Activated T-cell treated with anti-CD3 and anti-CD28 coated beads, Interleukin-2, amount 50 U/mL, for 24 hours (primary cell): ENCODE measurements at regions not wholly inside any gene's neighbourhood (a gene's known extent, or its start where the extent isn't known, plus 50 kb on each side); places are given as distances from the start of the nearest gene placed in this dataset.
"Not testable (repeated sequence)": the region's sequence is repeated elsewhere in the genome, so short reads cannot be mapped to it uniquely, and the experiment has no call there.

Source experiments
- DNase-seq: peaks from one replicate; pipeline ENCODE4 v3.0.0-alpha.2; 2020
- H3K27ac Mint-ChIP-seq: 2 replicates; pipeline ENCODE4 v1.8.0; 2020; ENCODE audit warnings: mild to moderate bottlenecking, mixed read lengths
- H3K27me3 Mint-ChIP-seq: 2 replicates; pipeline ENCODE4 v1.8.0; 2020; ENCODE audit warnings: mixed read lengths
- H3K36me3 Mint-ChIP-seq: 2 replicates; pipeline ENCODE4 v1.8.0; 2020; ENCODE audit warnings: low read depth, mixed read lengths
- H3K4me1 Mint-ChIP-seq: 2 replicates; pipeline ENCODE4 v1.8.0; 2020; ENCODE audit warnings: low read depth, mixed read lengths
- H3K4me3 Mint-ChIP-seq: 2 replicates; pipeline ENCODE4 v1.8.0; 2020; ENCODE audit warnings: mild to moderate bottlenecking, moderate library complexity, mixed read lengths
- H3K9me3 Mint-ChIP-seq: 2 replicates; pipeline ENCODE4 v1.8.0; 2020; ENCODE audit warnings: mixed read lengths

DNA sequence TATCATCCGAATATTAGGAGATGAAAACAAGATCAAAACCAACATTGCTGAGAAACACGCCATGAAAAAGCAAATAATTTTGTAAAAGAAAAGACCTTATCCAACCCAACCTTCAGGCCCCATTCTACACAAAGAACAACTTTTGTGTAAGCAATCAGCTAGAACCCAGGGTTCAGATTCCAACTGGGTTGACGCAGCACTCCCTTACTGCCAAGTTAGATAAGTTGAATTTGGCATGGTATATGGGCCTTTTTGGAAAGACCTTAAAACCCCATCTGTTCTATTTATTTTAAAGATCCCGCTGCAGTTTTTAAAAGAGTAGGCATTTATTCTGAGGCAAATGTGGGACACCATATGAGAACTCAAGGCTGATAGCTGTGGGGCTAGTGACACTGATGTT lies 2033.8 kb upstream of the WWC1 start:
- Mint-ChIP-seq H3K4me3 (no peak overlapping the region), H3K4me1 (no peaks in the 10 kb centered on the region), H3K36me3 (no peaks in the 10 kb centered on the region), H3K27me3 (no peaks in the 10 kb centered on the region), H3K9me3 (peaks cover 10% of the 10 kb centered on the region), H3K27ac (no peak overlapping the region)
- no peak for DNase-seq

DNA sequence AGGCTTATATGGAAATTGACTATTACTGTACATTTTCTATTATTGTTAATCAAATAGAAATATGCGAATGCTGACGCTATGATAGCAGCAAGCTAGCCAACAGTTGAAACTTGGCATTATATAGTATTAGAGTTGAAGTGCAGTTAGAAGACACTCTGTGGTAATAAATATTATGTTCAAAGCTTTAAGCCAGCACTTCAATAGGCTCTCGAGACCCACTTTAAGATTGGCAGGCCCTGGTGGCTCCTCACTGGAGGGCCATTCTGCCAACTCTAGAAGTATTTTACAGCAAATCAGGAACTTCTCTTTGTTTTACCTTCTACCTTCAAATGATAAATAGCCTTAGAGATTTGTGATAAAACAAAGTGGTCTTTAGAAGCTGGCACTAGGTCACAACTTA lies 2029.0 kb upstream of the WWC1 start:
- Mint-ChIP-seq H3K9me3 (peaks cover 7% of the 10 kb centered on the region), H3K4me1 (no peaks in the 10 kb centered on the region), H3K27ac (no peak overlapping the region), H3K27me3 (no peaks in the 10 kb centered on the region), H3K4me3 (no peak overlapping the region), H3K36me3 (no peaks in the 10 kb centered on the region)
- DNase-seq, result no peak

DNA sequence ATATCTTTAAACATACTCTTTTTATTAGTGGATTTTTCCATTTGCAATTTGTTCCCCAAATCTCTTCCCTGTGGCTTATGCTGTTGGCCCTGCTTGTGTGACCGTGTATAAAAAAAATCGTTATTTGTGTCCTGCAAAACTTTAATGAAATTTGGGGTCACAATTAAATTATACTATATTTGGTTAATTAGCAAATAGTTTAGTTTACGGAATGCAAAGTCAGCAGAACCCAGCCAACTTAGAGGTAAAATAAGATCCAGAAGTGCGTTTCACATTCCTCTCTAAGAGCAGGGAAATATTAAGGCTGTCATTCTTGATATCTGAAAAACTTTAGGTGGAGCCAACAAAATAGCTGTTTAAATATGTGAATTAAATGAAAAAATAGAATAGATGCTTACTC lies 2023.5 kb upstream of the WWC1 start:
- Mint-ChIP-seq H3K4me3 (no peak overlapping the region), H3K27me3 (no peaks in the 10 kb centered on the region), H3K4me1 (no peaks in the 10 kb centered on the region), H3K9me3 (peaks cover 9% of the 10 kb centered on the region), H3K36me3 (no peaks in the 10 kb centered on the region), H3K27ac (no peak overlapping the region)
- no peak for DNase-seq

DNA sequence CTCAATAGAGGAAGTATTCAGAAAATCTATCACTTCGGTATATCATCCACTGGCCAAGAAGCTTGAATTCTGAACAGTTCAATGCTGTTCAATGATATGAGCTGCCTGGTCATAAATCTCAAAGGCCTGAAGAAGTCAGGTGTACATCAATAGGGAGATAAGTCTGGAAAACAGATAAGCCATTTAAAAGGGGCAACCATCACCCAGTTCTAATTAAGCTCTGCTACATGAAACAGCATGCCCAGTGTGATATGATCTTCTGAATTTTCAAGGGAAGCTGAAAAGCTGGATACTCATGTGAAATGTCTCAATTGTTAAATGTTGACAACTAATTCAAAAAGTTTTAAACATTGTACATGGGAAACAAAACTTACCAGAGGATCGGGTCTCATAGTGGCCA lies 2020.7 kb upstream of the WWC1 start:
- H3K9me3 Mint-ChIP-seq, result peaks cover 6% of the 10 kb centered on the region

DNA sequence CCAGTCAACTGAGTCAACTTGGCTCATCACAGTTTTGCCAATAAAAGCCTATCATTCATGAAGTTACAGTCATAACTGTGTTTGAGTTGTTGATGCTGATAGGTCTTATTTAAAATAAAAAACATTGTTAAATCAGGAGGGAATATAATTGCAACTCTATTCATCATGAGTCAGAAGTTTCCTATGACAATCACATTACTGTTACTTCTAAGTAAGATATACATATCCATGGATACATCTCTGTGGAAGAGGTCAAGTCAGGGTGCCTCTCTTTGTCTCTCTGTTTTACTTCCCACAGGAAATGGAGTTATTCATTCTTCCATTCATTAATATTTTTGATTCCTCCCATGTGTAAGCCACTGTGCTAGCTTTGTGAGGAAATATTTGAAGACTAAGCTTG lies 2015.4 kb upstream of the WWC1 start:
- no peak for DNase-seq
- Mint-ChIP-seq H3K36me3 (no peaks in the 10 kb centered on the region), H3K4me1 (no peaks in the 10 kb centered on the region), H3K27me3 (no peaks in the 10 kb centered on the region), H3K9me3 (peaks cover 10% of the 10 kb centered on the region), H3K4me3 (no peak overlapping the region), H3K27ac (no peak overlapping the region)

More for the DNA sequence above, 2020.7 kb upstream of the WWC1 start:
- no peak overlapping the region for H3K27ac Mint-ChIP-seq
- H3K4me3 Mint-ChIP-seq, result no peak overlapping the region
- H3K36me3 Mint-ChIP-seq, result no peaks in the 10 kb centered on the region
- H3K27me3 Mint-ChIP-seq, result no peaks in the 10 kb centered on the region
- H3K4me1 Mint-ChIP-seq, result no peaks in the 10 kb centered on the region
- no peak for DNase-seq

DNA sequence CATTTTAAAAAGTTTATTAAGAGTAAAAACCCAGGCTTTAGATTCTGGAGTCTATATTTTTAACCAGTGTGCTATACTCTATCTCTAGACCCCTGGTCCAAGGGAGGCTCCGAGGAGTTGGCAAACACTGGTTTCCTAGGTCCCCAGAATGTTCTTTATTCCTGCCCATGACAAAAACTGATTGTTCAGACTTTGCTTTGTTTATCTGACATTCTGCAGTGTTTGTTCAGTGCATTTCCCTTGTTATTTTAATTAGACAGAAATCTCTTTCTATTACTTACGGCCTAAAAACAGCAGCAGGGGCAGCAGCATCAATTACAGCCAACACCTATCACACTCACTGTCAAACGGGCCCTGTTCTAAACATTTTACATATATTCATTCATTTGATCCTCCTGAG lies 2011.6 kb upstream of the WWC1 start:
- DNase-seq, result no peak
- Mint-ChIP-seq H3K27me3 (no peaks in the 10 kb centered on the region), H3K27ac (no peak overlapping the region), H3K4me1 (no peaks in the 10 kb centered on the region), H3K4me3 (no peak overlapping the region), H3K36me3 (no peaks in the 10 kb centered on the region), H3K9me3 (peaks cover 18% of the 10 kb centered on the region)

DNA sequence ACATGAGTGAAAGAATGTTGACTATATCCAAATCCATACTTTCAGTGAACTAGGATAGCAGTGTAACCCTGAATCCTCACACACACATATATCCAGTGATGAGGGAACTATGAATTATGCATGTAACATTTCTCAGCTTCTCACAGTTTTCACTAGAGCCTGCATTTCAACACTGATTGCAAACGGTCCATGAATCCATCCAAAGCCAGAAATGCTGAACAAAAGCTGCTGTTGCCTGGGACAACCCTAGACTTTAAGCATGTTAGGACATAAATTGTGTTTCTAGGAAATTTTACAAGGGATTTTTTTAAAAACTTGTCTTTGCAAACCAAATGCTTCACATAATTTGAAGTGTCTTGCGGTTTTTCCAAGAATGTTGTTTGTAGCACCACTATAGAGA lies 2010.0 kb upstream of the WWC1 start:
- Mint-ChIP-seq H3K27ac (no peak overlapping the region), H3K4me1 (no peaks in the 10 kb centered on the region), H3K4me3 (no peak overlapping the region), H3K36me3 (no peaks in the 10 kb centered on the region), H3K9me3 (peaks cover 14% of the 10 kb centered on the region), H3K27me3 (no peaks in the 10 kb centered on the region)
- no peak for DNase-seq

DNA sequence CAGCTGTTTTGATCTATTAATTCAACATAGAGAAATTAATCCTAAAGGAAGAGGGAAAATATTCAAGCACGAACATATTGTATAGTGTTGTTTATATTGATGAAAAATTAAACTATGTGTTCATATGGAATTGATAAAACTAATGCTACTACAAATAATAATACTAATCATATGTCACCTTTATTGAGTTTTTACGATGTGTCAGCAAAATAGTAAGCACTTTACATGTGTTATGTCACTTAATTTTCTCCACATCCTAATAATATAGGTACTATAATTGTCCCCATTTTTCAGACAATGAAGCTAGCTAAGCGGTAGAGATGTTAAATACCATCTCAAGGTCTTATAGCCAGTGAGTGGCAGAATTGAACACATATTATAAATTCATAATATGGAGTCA lies 2008.5 kb upstream of the WWC1 start:
- peaks cover 15% of the 10 kb centered on the region for H3K9me3 Mint-ChIP-seq
- no peak overlapping the region for H3K27ac Mint-ChIP-seq
- no peaks in the 10 kb centered on the region for H3K36me3 Mint-ChIP-seq
- H3K4me1 Mint-ChIP-seq, result no peaks in the 10 kb centered on the region
- no peak overlapping the region for H3K4me3 Mint-ChIP-seq
- no peak for DNase-seq
- H3K27me3 Mint-ChIP-seq, result no peaks in the 10 kb centered on the region

DNA sequence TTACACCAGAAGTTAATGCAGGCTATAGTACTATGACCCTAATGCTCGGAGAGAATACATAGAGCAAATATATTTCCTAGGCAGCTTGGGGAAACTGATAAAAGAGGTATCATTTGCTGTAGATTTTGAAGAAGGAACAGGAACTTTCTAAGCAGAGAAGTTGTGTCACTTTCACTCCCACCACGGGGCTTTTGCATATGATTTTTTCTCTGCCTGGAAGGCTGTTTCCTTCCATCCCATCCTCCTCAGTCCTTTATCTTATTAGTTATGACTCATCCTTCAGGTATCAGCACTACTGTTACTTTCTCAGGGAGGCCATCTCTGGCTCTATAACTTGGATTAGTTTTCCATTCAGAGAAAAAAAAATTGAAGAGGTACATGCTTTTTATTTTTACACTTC lies 2006.1 kb upstream of the WWC1 start:
- no peaks in the 10 kb centered on the region for H3K36me3 Mint-ChIP-seq
- no peak overlapping the region for H3K27ac Mint-ChIP-seq
- H3K27me3 Mint-ChIP-seq, result no peaks in the 10 kb centered on the region
- H3K4me3 Mint-ChIP-seq, result no peak overlapping the region
- H3K9me3 Mint-ChIP-seq, result peaks cover 28% of the 10 kb centered on the region
- DNase-seq, result no peak
- H3K4me1 Mint-ChIP-seq, result no peaks in the 10 kb centered on the region

DNA sequence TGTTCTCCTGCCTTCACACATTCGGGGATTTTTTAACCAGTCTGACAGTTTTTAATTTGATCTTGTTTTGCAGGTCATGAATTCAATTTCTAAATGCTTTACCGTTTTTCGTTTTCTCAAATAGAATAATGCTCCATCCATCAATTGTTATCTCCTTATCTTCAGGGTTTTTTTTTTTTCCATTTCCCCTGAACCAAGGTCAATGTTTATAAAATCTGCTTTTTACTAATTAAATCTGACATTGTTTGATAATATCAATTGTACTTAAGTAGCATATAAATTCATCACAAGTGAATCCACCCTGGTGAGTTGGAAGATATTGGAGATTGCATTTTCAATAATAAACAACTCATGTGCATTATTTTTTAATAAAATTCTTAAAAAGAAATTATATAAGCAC lies 2004.6 kb upstream of the WWC1 start:
- Mint-ChIP-seq H3K27ac (no peak overlapping the region), H3K4me3 (no peak overlapping the region), H3K9me3 (peaks cover 26% of the 10 kb centered on the region), H3K36me3 (no peaks in the 10 kb centered on the region), H3K4me1 (no peaks in the 10 kb centered on the region), H3K27me3 (no peaks in the 10 kb centered on the region)
- DNase-seq, result no peak

DNA sequence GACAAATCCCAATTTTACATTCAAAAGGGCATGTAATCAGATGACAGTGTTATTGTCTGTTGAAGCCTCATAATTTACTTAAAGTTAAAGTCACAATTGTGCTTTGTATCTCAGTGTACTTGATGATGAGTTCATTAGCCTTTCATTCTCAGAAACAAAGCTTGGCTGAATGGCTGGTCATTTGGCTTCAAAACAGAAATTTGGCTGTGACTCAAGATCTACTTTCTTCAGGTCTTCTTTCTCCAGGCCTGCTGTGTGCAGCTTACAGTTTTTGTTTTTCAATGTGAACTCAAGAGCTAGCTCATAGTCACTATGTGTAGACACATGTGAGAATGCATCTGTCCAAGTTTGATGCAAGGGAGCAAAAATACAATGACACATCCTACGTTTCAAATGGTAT lies 2003.6 kb upstream of the WWC1 start:
- Mint-ChIP-seq H3K36me3 (no peaks in the 10 kb centered on the region), H3K4me1 (no peaks in the 10 kb centered on the region), H3K9me3 (peaks cover 24% of the 10 kb centered on the region), H3K4me3 (no peak overlapping the region), H3K27me3 (no peaks in the 10 kb centered on the region), H3K27ac (no peak overlapping the region)
- DNase-seq, result no peak

DNA sequence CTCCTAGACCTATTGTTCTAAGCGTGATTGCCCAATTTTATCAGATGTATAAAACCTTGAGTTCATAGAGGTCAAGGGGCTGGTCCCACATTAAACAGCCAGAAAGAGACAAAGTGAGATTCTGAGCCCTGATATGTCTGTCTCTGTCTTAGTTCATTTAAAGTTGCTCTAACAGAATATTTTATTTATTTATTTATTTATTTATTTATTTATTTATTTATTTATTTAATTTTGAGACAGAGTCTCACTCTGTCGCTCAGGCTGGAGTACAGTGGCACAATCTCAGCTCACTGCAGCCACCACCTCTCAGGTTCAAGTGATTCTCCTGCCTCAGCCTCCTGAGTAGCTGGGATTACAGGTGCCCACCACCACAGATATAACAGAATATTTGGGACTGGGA lies 1999.6 kb upstream of the WWC1 start:
- not testable (repeated sequence) for H3K4me3 Mint-ChIP-seq, H3K4me1 Mint-ChIP-seq, H3K36me3 Mint-ChIP-seq, DNase-seq, H3K27me3 Mint-ChIP-seq, H3K27ac Mint-ChIP-seq
- H3K9me3 Mint-ChIP-seq, result peaks cover 22% of the 10 kb centered on the region

DNA sequence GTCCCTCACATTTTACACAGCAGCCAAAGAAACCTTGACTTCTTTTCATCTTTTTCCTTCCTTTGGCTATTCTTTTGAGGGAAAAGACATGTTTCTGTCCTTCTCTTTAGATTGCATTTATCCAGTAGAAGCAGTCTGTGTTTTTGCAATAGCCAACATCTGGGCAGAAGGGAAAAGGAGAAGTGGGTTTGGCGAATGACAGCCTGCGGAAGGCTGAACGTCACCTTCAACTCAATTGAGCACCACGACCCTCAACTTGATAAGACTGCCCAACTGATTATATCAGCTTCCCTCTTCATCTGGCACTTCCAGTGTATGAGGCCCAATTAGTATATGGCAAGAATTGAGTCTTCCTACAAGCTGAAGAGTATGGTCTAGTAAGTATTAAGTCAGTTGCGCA lies 1997.6 kb upstream of the WWC1 start:
- no peaks in the 10 kb centered on the region for H3K4me1 Mint-ChIP-seq
- H3K27ac Mint-ChIP-seq, result no peak overlapping the region
- H3K27me3 Mint-ChIP-seq, result no peaks in the 10 kb centered on the region
- no peak for DNase-seq
- no peak overlapping the region for H3K4me3 Mint-ChIP-seq
- H3K9me3 Mint-ChIP-seq, result peaks cover 23% of the 10 kb centered on the region
- no peaks in the 10 kb centered on the region for H3K36me3 Mint-ChIP-seq

DNA sequence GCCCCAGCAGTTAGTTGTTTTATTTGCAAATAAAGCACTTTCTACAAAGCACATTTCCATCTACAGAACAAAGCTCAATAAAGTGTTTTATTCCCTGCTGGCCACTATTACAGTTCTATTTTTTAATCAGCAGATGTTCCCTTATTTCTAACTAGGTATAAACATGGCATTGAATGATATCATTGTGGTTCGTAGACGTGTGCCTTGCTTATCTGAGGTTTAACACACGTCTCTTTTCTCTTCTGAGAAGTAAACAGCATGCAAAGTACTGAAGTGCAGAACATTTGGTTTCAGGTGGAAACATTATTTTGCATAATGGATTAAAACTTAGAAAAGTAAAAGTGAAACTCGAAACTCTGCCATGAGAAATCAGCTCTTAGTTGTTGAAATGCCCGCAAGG lies 1989.3 kb upstream of the WWC1 start:
- no peak for DNase-seq
- H3K27ac Mint-ChIP-seq, result no peak overlapping the region
- no peak overlapping the region for H3K4me3 Mint-ChIP-seq
- no peaks in the 10 kb centered on the region for H3K4me1 Mint-ChIP-seq
- H3K9me3 Mint-ChIP-seq, result peaks cover 3% of the 10 kb centered on the region
- H3K36me3 Mint-ChIP-seq, result no peaks in the 10 kb centered on the region
- no peaks in the 10 kb centered on the region for H3K27me3 Mint-ChIP-seq

DNA sequence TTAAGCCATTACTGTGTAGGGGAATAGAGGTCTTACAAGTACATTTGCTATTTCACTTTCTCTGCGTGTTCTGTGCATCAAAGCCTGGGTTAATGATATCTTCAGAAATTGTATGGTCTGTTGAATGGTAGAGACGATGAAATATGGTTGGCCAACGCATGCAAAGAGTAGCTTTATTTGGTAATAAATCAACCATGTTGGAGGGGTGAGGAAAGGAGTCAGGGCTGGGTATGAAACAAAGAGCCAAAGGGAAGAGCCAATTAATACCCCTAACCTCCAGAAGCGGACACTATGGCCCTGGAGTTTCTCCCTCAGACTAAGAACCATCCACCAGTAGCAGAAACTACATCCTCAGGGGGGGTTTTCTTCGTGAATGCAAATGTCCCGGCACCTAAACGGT lies 1974.0 kb upstream of the WWC1 start:
- H3K4me3 Mint-ChIP-seq, result no peak overlapping the region
- H3K27ac Mint-ChIP-seq, result no peak overlapping the region
- DNase-seq, result no peak
- no peaks in the 10 kb centered on the region for H3K27me3 Mint-ChIP-seq
- peaks cover 16% of the 10 kb centered on the region for H3K9me3 Mint-ChIP-seq
- no peaks in the 10 kb centered on the region for H3K36me3 Mint-ChIP-seq
- H3K4me1 Mint-ChIP-seq, result no peaks in the 10 kb centered on the region

DNA sequence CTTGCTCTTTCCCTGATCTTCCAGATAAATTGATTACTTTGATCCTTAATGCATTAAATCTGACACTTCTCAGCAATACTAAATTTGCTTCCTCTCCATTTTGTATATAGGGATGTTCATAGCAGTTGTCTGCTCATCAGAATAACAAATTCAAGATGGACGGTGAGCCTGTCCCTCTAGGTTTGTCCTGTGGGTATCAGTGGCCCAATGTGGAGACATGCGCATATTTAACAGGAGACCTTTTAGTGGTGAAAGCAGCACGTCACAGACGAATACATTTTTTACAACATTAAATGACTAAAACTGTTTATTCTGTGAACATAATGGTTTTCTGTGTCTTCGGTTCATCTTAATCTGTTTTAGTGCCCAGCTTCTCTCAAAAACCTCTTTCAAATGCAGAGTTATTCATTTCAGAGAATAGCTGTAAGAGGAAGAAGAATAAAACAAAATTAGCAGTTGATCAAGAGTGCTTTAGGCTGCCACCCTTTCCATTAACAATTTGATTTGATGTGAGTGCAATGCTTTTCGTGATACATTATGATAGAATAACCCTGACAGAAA lies 1970.4 kb upstream of the WWC1 start:
- no peaks in the 10 kb centered on the region for H3K4me1 Mint-ChIP-seq
- H3K27ac Mint-ChIP-seq, result no peak overlapping the region
- no peaks in the 10 kb centered on the region for H3K36me3 Mint-ChIP-seq

More for the DNA sequence above, 1970.4 kb upstream of the WWC1 start:
- Mint-ChIP-seq H3K9me3 (peaks cover 18% of the 10 kb centered on the region), H3K27me3 (no peaks in the 10 kb centered on the region), H3K4me3 (no peak overlapping the region)
- DNase-seq, result no peak
